HG03066 (cell line): ENCODE measurements at regions not wholly inside any gene's neighbourhood (a gene's known extent, or its start where the extent isn't known, plus 50 kb on each side); places are given as distances from the start of the nearest gene placed in this dataset.
"Not testable (repeated sequence)": the region's sequence is repeated elsewhere in the genome, so short reads cannot be mapped to it uniquely, and the experiment has no call there.

Source experiments
- ATAC-seq: cut with Tn5 transposase; IDR thresholded peaks from one replicate; pipeline ENCODE4 v1.9.1; 2021; ENCODE audit warnings: low read depth; ENCODE audit not compliant: unreplicated experiment

GRCh38 chr1:9459816-9460407 lies 79.4 kb upstream of the SLC25A33 start:
- no peak for ATAC-seq

- no peak for ATAC-seq
Observed at GRCh38 chr1:9465640-9466039, 73.6 kb upstream of the SLC25A33 start.

- ATAC-seq, result no peak
Observed at GRCh38 chr1:9466780-9467758, 72.2 kb upstream of the SLC25A33 start.

GRCh38 chr1:9469882-9470281 lies 69.4 kb upstream of the SLC25A33 start:
- ATAC-seq, result not testable (repeated sequence)

GRCh38 chr1:9471679-9472078 lies 67.6 kb upstream of the SLC25A33 start:
- no peak for ATAC-seq

- no peak for ATAC-seq
Observed at GRCh38 chr1:9472386-9473031, 66.8 kb upstream of the SLC25A33 start.

- no peak for ATAC-seq
Observed at GRCh38 chr1:9473032-9473807, 66.0 kb upstream of the SLC25A33 start.

GRCh38 chr1:9475061-9475627 lies 64.1 kb upstream of the SLC25A33 start:
- no peak for ATAC-seq

GRCh38 chr1:9476790-9477463 lies 62.3 kb upstream of the SLC25A33 start:
- ATAC-seq, result no peak

- ATAC-seq, result no peak
Observed at GRCh38 chr1:9477535-9477934, 61.7 kb upstream of the SLC25A33 start.

- no peak for ATAC-seq
Observed at GRCh38 chr1:9478021-9478420, 61.2 kb upstream of the SLC25A33 start.

GRCh38 chr1:9481048-9481447 lies 58.2 kb upstream of the SLC25A33 start:
- ATAC-seq, result no peak

GRCh38 chr1:9482403-9482802 lies 56.9 kb upstream of the SLC25A33 start:
- no peak for ATAC-seq

- no peak for ATAC-seq
Observed at GRCh38 chr1:9482816-9483572, 56.3 kb upstream of the SLC25A33 start.

- ATAC-seq, result no peak
Observed at GRCh38 chr1:9486466-9487140, 52.7 kb upstream of the SLC25A33 start.
